Common myeloid progenitor, CD34-positive (primary cell): ENCODE measurements at regions not wholly inside any gene's neighbourhood (a gene's known extent, or its start where the extent isn't known, plus 50 kb on each side); places are given as distances from the start of the nearest gene placed in this dataset.
"Not testable (repeated sequence)": the region's sequence is repeated elsewhere in the genome, so short reads cannot be mapped to it uniquely, and the experiment has no call there.

ENCODE experiments used
- CTCF ChIA-PET: fragments of 350-600 bp; sonication (Branson Sonifier 250); formaldehyde crosslinking; loops from one replicate; lab custom pipeline; 2021; ENCODE audit warnings: antibody characterized with exemption; lab: Charles Lee
- POLR2A ChIA-PET: fragments of 350-600 bp; sonication (Branson Sonifier 250); formaldehyde crosslinking; loops from one replicate; lab custom pipeline; 2021; ENCODE audit warnings: antibody characterized with exemption; lab: Charles Lee
- DNase-seq, 3 donors: peaks; one replicate each; pipeline versions ENCODE4 v3.0.0 to v3.0.0-alpha.2; 2013
- H3K27ac ChIP-seq, 2 experiments: 1 replicate in 1 of 2; 2 replicates in 1 of 2; pipeline ENCODE4 v1.7.0; 2013; ENCODE audit warnings: inconsistent platforms in 2 of 2, low read length in 2 of 2, mild to moderate bottlenecking in 2 of 2, low read depth in 1 of 2, moderate library complexity in 1 of 2; ENCODE audit not compliant: severe bottlenecking in 2 of 2, insufficient read depth in 1 of 2, poor library complexity in 1 of 2
- H3K27me3 ChIP-seq, 5 experiments: replicated peaks in 2 of 5; 1 replicate in 3 of 5; 2 replicates in 2 of 5; pipeline versions ENCODE4 v1.6.1 to v1.7.0; 2013; ENCODE audit warnings: low read length in 4 of 5, mild to moderate bottlenecking in 2 of 5, moderate library complexity in 2 of 5, inconsistent platforms in 1 of 5; ENCODE audit not compliant: insufficient read depth in 5 of 5, control insufficient read depth in 4 of 5
- H3K36me3 ChIP-seq, 4 experiments: 1 replicate in 2 of 4; 2 replicates in 2 of 4; pipeline versions ENCODE4 v1.6.1 to v1.7.0; 2013; ENCODE audit warnings: low read length in 3 of 4, control low read depth in 1 of 4, mild to moderate bottlenecking in 1 of 4; ENCODE audit not compliant: control insufficient read depth in 4 of 4, insufficient read depth in 4 of 4
- H3K4me1 ChIP-seq, 4 experiments: 1 replicate in 3 of 4; 2 replicates in 1 of 4; pipeline versions ENCODE4 v1.6.1 to v1.7.1; 2013; ENCODE audit warnings: low read length in 3 of 4, mild to moderate bottlenecking in 3 of 4, control low read depth in 1 of 4, inconsistent platforms in 1 of 4, moderate library complexity in 1 of 4; ENCODE audit not compliant: control insufficient read depth in 4 of 4, insufficient read depth in 4 of 4; ENCODE audit errors: control extremely low read depth in 1 of 4
- H3K4me3 ChIP-seq, 7 experiments: 1 replicate in 4 of 7; 2 replicates in 3 of 7; pipeline versions ENCODE4 v1.5.1 to v1.7.0; 2013; ENCODE audit warnings: mild to moderate bottlenecking in 7 of 7, low read length in 6 of 7, moderate library complexity in 6 of 7, inconsistent platforms in 2 of 7, low read depth in 2 of 7, control low read depth in 1 of 7; ENCODE audit not compliant: insufficient read depth in 4 of 7, control insufficient read depth in 1 of 7; ENCODE audit errors: extremely low read depth in 1 of 7
- H3K9me3 ChIP-seq, 5 experiments: 1 replicate in 4 of 5; 2 replicates in 1 of 5; pipeline versions ENCODE4 v1.6.1 to v1.7.1; 2013; ENCODE audit warnings: low read length in 4 of 5, mild to moderate bottlenecking in 2 of 5, inconsistent platforms in 1 of 5, low read depth in 1 of 5, moderate library complexity in 1 of 5; ENCODE audit not compliant: control insufficient read depth in 4 of 5, insufficient read depth in 2 of 5; ENCODE audit errors: control extremely low read depth in 1 of 5
- WGBS: methylation state at CpG from one replicate; pipeline ENCODE4 v1.1.5; 2013; ENCODE audit not compliant: insufficient coverage; 5-methylcytosine and 5-hydroxymethylcytosine counted together

DNA sequence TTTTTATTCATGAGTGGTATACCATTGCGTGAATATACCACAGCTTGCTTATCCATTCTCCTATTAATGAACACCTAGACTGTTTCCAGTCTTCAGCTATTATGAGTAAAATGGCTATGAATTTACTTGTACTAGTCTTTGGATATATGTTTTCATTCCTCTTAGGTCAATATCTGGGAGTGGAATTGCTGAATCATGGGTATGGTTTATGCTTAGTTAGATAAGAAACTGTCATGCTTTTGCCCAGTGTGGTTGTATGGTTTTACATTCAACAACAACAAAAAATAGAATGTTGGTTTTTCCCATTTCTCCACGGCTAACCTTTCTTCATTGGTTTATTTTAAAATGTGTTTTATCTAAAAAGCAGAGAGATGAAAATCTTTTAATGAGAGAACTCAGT, 308.3 kb downstream of the PHF14 start:
- no peak overlapping the region for H3K4me3 ChIP-seq
- peaks cover 0 to 1% (median 0%) of the 10 kb centered on the region in 5 experiments for H3K9me3 ChIP-seq
- WGBS: no CpG with 5 or more reads among the region's 2 CpGs
- DNase-seq: peak; percentile 20 to 64 (median 50)
- H3K27me3 ChIP-seq: no peaks in the 10 kb centered on the region
- CTCF ChIA-PET: no interaction called here
- POLR2A ChIA-PET: no interaction called here
- no peaks in the 10 kb centered on the region for H3K36me3 ChIP-seq
- no peak overlapping the region for H3K27ac ChIP-seq
- peaks cover 0 to 2% (median 0%) of the 10 kb centered on the region in 4 experiments for H3K4me1 ChIP-seq

DNA sequence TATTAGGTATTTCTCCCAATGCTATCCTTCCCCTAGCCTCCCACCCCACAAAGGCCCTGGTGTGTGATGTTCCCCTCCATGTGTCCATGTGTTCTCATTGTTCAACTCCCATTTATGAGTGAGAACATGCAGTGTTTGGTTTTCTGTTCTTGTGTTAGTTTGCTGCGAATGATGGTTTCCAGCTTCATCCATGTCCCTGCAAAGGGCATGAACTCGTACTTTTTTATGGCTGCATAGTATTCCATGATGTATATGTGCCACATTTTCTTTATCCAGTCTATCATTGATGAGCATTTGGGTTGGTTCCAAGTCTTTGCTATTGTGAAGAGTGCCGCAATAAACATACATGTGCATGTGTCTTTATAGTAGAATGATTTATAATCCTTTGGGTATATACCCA, 309.9 kb downstream of the PHF14 start:
- DNase-seq, H3K27me3 ChIP-seq, CTCF ChIA-PET, H3K4me1 ChIP-seq, H3K9me3 ChIP-seq, H3K27ac ChIP-seq, H3K4me3 ChIP-seq, POLR2A ChIA-PET, H3K36me3 ChIP-seq: not testable (repeated sequence)
- no CpG with 5 or more reads among the region's 3 CpGs for WGBS

DNA sequence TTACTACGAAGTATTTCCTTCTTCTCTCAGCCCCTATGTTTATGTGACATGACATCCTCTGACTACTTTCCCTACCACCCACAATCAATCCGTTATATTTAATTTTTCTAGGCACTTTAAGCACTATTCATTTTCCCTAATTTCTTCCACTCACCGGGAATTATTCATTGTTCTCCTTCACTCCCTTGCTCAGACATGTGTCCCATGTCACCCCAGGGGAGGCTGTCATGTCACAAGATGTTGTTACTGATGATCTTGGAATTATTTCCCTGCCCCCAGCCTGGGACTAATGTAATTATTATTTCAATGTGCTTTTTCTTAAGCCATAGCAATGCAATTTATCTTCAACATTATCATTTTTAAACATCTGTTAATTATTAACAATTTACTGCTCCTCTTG, 317.2 kb downstream of the PHF14 start:
- no peak for DNase-seq
- H3K4me1 ChIP-seq: peaks cover 0 to 9% (median 6%) of the 10 kb centered on the region in 4 experiments
- H3K36me3 ChIP-seq: no peaks in the 10 kb centered on the region
- no peaks in the 10 kb centered on the region for H3K27me3 ChIP-seq
- CTCF ChIA-PET: no interaction called here
- no peak overlapping the region for H3K27ac ChIP-seq
- WGBS: 63% methylated on average over 3 of the region's 3 CpGs
- H3K4me3 ChIP-seq: no peak overlapping the region
- POLR2A ChIA-PET: no interaction called here
- H3K9me3 ChIP-seq: peaks cover 0 to 4% (median 0%) of the 10 kb centered on the region in 5 experiments

DNA sequence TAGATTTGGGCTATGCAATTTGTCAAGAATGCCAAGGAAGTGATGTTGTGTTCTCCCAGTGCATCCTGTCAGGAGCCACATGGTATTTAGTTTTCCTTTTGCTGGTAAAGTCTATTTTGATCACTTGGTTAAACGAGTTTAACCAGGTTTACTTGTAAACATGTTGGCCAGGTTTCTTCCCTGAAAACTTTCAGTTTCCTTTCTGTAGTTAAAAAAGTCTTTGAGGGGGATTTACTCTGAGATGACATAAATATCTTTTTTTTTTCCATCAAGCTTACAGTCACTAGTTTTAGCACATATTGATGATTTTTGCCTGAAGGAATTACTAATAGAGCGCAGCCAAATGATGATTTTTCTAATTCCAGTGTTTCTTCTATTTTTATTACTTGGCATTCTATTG, 320.5 kb downstream of the PHF14 start:
- CTCF ChIA-PET: no interaction called here
- peaks cover 0 to under 1% (median 0%) of the 10 kb centered on the region in 4 experiments for H3K4me1 ChIP-seq
- no CpG with 5 or more reads among the region's 2 CpGs for WGBS
- POLR2A ChIA-PET: no interaction called here
- no peaks in the 10 kb centered on the region for H3K27me3 ChIP-seq
- H3K9me3 ChIP-seq: peaks cover 0 to 4% (median 0%) of the 10 kb centered on the region in 5 experiments
- no peaks in the 10 kb centered on the region for H3K36me3 ChIP-seq
- H3K4me3 ChIP-seq: no peak overlapping the region
- no peak for DNase-seq
- no peak overlapping the region for H3K27ac ChIP-seq

DNA sequence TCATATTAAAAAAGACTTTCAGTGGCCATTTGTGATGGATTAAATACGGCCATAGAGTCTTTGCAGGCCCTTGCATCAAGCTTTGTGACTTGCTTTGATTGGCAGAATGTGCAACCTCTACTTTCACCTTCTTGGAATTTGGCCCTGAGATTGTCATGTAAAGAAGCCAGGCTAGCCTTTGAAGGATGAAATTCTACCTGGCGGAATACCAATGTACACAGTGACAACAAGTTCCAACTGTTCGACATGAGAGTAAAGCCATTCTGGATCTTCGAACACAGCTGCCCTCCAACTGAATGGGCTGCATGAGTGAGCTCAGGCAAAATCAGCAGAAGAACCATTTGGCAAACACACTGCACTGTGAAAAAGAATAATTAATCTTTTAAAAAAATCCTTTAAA, 321.3 kb downstream of the PHF14 start:
- Histone ChIP-seq H3K27me3 (no peaks in the 10 kb centered on the region), H3K27ac (no peak overlapping the region), H3K4me1 (no peaks in the 10 kb centered on the region), H3K36me3 (no peaks in the 10 kb centered on the region), H3K4me3 (no peak overlapping the region), H3K9me3 (peaks cover 0 to 4% (median 0%) of the 10 kb centered on the region in 5 experiments)
- ChIA-PET POLR2A (interaction anchor here (0.6 kb wide), 1 partner anchor 861 kb away, joined by 6 read pairs; no protein-coding TSS in a partner anchor), CTCF (no interaction called here)
- DNase-seq: no peak
- WGBS: 100% methylated on average over 2 of the region's 4 CpGs

DNA sequence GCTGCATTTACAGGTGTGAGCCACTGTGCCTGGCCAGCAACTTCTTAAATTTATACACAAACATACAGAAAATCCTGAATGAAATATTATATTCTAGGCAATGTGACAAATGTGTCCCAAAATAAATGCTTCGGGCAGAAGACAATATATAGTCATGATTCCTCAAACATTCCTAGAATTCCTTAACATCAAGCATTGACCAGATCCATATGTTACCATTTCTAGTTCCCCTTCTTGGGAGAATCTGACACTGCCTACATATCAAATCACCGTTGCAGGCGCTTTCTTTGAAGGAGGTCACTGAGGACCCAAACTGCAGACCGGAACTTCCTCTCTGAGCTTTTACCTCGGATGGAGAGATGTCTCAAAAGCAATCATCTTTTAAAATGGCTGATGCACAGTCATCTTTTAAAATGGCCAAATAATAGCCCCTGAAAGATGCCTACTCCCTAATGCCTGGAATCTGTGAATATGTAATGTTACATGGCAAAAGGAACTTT, 323.5 kb downstream of the PHF14 start:
- H3K27me3 ChIP-seq: no peaks in the 10 kb centered on the region
- no peak overlapping the region for H3K4me3 ChIP-seq
- ChIA-PET CTCF (no interaction called here), POLR2A (no interaction called here)
- DNase-seq: no peak
- no peaks in the 10 kb centered on the region for H3K4me1 ChIP-seq
- H3K27ac ChIP-seq: no peak overlapping the region
- 94% methylated on average over 5 of the region's 5 CpGs for WGBS
- no peaks in the 10 kb centered on the region for H3K36me3 ChIP-seq
- peaks cover 0 to 5% (median 0%) of the 10 kb centered on the region in 5 experiments for H3K9me3 ChIP-seq

DNA sequence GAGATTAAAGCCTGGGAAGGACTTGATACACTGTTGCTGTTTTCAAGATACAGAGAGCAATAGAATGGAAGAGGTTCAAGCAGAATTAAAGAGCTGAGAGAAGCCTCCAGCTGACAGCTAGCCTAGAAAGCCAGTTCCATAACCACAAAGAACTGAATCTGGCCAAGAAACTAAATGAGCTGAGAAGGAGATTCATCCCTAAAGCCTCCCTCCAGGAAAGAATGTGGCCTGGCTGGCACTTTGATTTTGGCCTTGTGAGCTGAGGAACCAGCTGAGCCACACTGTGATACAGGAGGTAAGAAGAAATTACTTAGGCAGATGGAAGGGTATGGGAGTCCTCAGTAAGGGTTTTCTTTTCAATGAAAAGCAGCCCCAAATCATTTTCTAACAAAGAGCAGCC, 324.1 kb downstream of the PHF14 start:
- DNase-seq: no peak
- peaks cover 0 to 9% (median 0%) of the 10 kb centered on the region in 5 experiments for H3K9me3 ChIP-seq
- POLR2A ChIA-PET: no interaction called here
- H3K4me1 ChIP-seq: no peaks in the 10 kb centered on the region
- no peak overlapping the region for H3K4me3 ChIP-seq
- no peaks in the 10 kb centered on the region for H3K27me3 ChIP-seq
- CTCF ChIA-PET: no interaction called here
- H3K27ac ChIP-seq: no peak overlapping the region
- H3K36me3 ChIP-seq: no peaks in the 10 kb centered on the region
